ENCODE measurements at regions not wholly inside any gene's neighbourhood (a gene's known extent, or its start where the extent isn't known, plus 50 kb on each side); places are given as distances from the start of the nearest gene placed in this dataset.

DNA sequence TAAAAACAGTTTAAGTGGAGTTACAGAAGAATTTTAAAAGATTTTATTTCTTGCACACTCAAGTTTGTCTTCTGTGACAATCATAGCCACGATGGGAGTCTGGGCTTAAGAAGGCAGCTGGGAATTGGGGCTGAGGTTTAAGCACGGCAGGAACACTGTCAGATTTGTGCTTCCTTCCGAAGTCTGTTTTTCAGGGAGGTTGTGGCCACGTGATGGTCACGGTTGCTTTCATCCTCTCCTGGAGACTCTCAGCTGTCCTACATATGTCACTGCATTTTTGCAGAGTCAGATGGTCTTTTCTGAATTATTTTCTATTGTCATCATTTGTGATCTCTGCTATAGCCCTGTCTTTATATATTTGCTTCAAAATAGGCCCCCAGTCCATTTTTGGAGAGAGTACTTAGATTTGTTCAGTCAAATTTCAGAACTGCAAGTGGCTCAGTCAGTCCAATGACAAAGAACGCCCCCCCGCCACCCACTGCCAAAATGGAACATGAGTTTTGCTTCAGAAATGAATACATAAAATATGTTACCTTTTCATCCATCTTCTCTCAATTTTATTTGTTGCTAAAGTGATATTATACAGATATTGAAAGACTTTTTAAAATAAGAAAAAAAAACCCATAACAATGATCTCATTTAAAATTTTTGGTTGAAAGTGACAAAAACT lies 111.8 kb upstream of the ZFP64 start:
- no peak overlapping the region for H3K4ac ChIP-seq (ENCODE audit: low read depth, low read length)
- no peak overlapping the region for H3K14ac ChIP-seq (replicated peaks; ENCODE audit: low read depth, low read length)
- H2BK120ac ChIP-seq (ENCODE audit: low read depth, low read length): no peak overlapping the region
- no TSS peak for BruUV-seq (replicated peaks)
- no peak overlapping the region for H4K91ac ChIP-seq (ENCODE audit: insufficient read depth, low read depth, low read length)
- TF ChIP-seq, protein P1, sequence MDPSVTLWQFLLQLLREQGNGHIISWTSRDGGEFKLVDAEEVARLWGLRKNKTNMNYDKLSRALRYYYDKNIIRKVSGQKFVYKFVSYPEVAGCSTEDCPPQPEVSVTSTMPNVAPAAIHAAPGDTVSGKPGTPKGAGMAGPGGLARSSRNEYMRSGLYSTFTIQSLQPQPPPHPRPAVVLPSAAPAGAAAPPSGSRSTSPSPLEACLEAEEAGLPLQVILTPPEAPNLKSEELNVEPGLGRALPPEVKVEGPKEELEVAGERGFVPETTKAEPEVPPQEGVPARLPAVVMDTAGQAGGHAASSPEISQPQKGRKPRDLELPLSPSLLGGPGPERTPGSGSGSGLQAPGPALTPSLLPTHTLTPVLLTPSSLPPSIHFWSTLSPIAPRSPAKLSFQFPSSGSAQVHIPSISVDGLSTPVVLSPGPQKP (IDR thresholded peaks at IDR 0.05; ENCODE audit: borderline replicate concordance, low read depth, low read length): no peak
- TF ChIP-seq MAFK (IDR thresholded peaks at IDR 0.05; ENCODE audit: low read depth, low read length): no peak
- TF ChIP-seq BHLHE40 (IDR thresholded peaks at IDR 0.05; ENCODE audit: low read depth, low read length): no peak
- no peak for TF ChIP-seq NFE2L2 (IDR thresholded peaks at IDR 0.05; ENCODE audit: low read depth, low read length)
- no peak for TF ChIP-seq CHD1 (IDR thresholded peaks at IDR 0.05; ENCODE audit: low read depth, low read length)
- TF ChIP-seq MXI1 (IDR thresholded peaks at IDR 0.05; ENCODE audit: borderline replicate concordance, low read depth, low read length): no peak
- TF ChIP-seq SMC3 (IDR thresholded peaks at IDR 0.05; ENCODE audit: low read depth, low read length): no peak
- TF ChIP-seq RFX5 (IDR thresholded peaks at IDR 0.05; ENCODE audit: low read depth, low read length): no peak
- TF ChIP-seq RCOR1 (IDR thresholded peaks at IDR 0.05; ENCODE audit: insufficient replicate concordance, low read length): no peak
- no peak for TF ChIP-seq MAZ (IDR thresholded peaks at IDR 0.05; ENCODE audit: borderline replicate concordance, low read depth, low read length)
- TF ChIP-seq CEBPB (IDR thresholded peaks at IDR 0.05; ENCODE audit: low read depth, low read length): no peak
- TF ChIP-seq, protein P2, sequence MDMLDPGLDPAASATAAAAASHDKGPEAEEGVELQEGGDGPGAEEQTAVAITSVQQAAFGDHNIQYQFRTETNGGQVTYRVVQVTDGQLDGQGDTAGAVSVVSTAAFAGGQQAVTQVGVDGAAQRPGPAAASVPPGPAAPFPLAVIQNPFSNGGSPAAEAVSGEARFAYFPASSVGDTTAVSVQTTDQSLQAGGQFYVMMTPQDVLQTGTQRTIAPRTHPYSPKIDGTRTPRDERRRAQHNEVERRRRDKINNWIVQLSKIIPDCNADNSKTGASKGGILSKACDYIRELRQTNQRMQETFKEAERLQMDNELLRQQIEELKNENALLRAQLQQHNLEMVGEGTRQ (IDR thresholded peaks at IDR 0.05; ENCODE audit: low read depth, low read length): no peak
- TF ChIP-seq POLR2A (IDR thresholded peaks at IDR 0.05; ENCODE audit: low read depth, low read length): no peak
- TF ChIP-seq, protein P3, sequence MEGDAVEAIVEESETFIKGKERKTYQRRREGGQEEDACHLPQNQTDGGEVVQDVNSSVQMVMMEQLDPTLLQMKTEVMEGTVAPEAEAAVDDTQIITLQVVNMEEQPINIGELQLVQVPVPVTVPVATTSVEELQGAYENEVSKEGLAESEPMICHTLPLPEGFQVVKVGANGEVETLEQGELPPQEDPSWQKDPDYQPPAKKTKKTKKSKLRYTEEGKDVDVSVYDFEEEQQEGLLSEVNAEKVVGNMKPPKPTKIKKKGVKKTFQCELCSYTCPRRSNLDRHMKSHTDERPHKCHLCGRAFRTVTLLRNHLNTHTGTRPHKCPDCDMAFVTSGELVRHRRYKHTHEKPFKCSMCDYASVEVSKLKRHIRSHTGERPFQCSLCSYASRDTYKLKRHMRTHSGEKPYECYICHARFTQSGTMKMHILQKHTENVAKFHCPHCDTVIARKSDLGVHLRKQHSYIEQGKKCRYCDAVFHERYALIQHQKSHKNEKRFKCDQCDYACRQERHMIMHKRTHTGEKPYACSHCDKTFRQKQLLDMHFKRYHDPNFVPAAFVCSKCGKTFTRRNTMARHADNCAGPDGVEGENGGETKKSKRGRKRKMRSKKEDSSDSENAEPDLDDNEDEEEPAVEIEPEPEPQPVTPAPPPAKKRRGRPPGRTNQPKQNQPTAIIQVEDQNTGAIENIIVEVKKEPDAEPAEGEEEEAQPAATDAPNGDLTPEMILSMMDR (conservative IDR thresholded peaks at IDR 0.05; ENCODE audit: low read depth, low read length): no peak
- no peak for TF ChIP-seq FOS (IDR thresholded peaks at IDR 0.05; ENCODE audit: low read depth, low read length)
- no peak for TF ChIP-seq RAD21 (IDR thresholded peaks at IDR 0.05; ENCODE audit: low read length)
- H3K9me1 ChIP-seq (ENCODE audit: insufficient read depth, low read length): no peaks in the 10 kb centered on the region
- no peak overlapping the region for H2BK5ac ChIP-seq (ENCODE audit: low read depth, low read length, poor library complexity, severe bottlenecking)
- no peak overlapping the region for H2AK9ac ChIP-seq (replicated peaks; ENCODE audit: low read depth, low read length, poor library complexity)
- H4K5ac ChIP-seq (ENCODE audit: low read depth, low read length): no peak overlapping the region
- H2AFZ ChIP-seq (replicated peaks; ENCODE audit: low read length, poor library complexity): no peak overlapping the region
- H3K9me3 ChIP-seq (ENCODE audit: control insufficient read depth, insufficient read depth, low read length): no peaks in the 10 kb centered on the region
- H3K9ac ChIP-seq (ENCODE audit: low read depth, low read length): no peak overlapping the region
- WGBS, 2 experiments (ENCODE audit: extremely low coverage in 2 of 2, insufficient read length in 1 of 2): no CpG with 5 or more reads among the region's 7 CpGs
- no peaks in the 10 kb centered on the region for H3K36me3 ChIP-seq (ENCODE audit: control insufficient read depth, insufficient read depth, low read length)
- H3K56ac ChIP-seq (ENCODE audit: extremely low read depth, insufficient read depth, low read length): no peak overlapping the region
- in situ Hi-C loops (cut with MboI; ENCODE audit: low sequenced_read_pairs): loop anchor here (25.0 kb wide), 1 partner anchor 909 kb away; no protein-coding TSS in a partner anchor
- no peak overlapping the region for H2BK15ac ChIP-seq (ENCODE audit: low read depth, low read length)
- DNase-seq (no peak), ATAC-seq (ENCODE audit: low read depth) (no peak)
- CTCF ChIA-PET: interaction anchor here (1.0 kb wide), 1 partner anchor 9 kb away, joined by 5 read pairs; no protein-coding TSS in a partner anchor
- no peak overlapping the region for H3K23ac ChIP-seq (ENCODE audit: low read depth, low read length)
- no peak overlapping the region for H3K18ac ChIP-seq (ENCODE audit: low read depth, low read length)
- POLR2A ChIA-PET (ENCODE audit: unreplicated experiment): no interaction called here
- no peak overlapping the region for H2BK20ac ChIP-seq (ENCODE audit: low read depth, low read length)
- H4K20me1 ChIP-seq (ENCODE audit: insufficient read depth, low read length): no peaks in the 10 kb centered on the region
- H3K4me2 ChIP-seq (ENCODE audit: low read depth, low read length): no peak overlapping the region
- H3K4me1 ChIP-seq (ENCODE audit: control insufficient read depth, insufficient read depth, low read length): no peaks in the 10 kb centered on the region
- H3K4me3 ChIP-seq (ENCODE audit: insufficient read depth, low read depth, low read length): no peak overlapping the region
- H3K27me3 ChIP-seq (ENCODE audit: control insufficient read depth, insufficient read depth, low read length): no peaks in the 10 kb centered on the region
- intact Hi-C loops (cut with micrococcal nuclease): no loop called here
- no peak overlapping the region for H4K8ac ChIP-seq (ENCODE audit: low read depth in 2 of 2, low read length in 2 of 2)
- no peak overlapping the region for H2AK5ac ChIP-seq (ENCODE audit: low read depth, low read length)
- no peak overlapping the region for H3K27ac ChIP-seq (ENCODE audit: insufficient read depth, low read length)
- no peaks in the 10 kb centered on the region for H3K79me1 ChIP-seq (ENCODE audit: low read depth in 1 of 2, low read length in 2 of 2)
- dilution Hi-C loops (cut with HindIII; ENCODE audit: low sequenced_read_pairs, unreplicated experiment): no loop called here

Measured in IMR-90 (cell line).